NT2/D1 (cell line): ENCODE measurements at regions not wholly inside any gene's neighbourhood (a gene's known extent, or its start where the extent isn't known, plus 50 kb on each side); places are given as distances from the start of the nearest gene placed in this dataset.

Experiments
- SUZ12 ChIP-seq: IDR thresholded peaks from 2 replicates; pipeline ENCODE4 v1.6.1; 2011; ENCODE audit not compliant: insufficient read length, insufficient read depth; ENCODE audit errors: extremely low read depth
- YY1 ChIP-seq: IDR thresholded peaks from 2 replicates; pipeline ENCODE4 v1.6.1; 2011; ENCODE audit not compliant: insufficient read length, insufficient read depth
- ZNF274 ChIP-seq: IDR thresholded peaks from 2 replicates; pipeline ENCODE4 v1.6.1; 2011; ENCODE audit warnings: mild to moderate bottlenecking, low read depth, low read length

DNA sequence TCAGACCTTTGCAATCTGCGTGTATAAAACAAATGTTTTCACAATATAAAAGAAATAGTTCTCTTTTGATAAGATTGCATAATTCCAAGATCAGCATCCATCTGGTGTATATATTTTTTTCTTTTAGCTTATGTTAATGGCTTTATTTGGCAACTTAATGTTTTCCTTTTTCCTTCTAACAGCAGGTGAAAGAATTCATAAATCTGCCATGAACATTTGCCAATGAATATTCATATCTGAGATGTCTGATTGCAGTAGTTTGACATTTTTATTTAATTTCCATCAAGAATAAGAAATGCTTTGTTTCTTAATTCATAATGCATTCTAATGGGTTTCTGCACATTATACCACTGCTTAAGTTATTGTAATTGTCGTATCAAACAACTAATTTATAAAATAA, 184.4 kb upstream of the ROBO2 start:
- TF ChIP-seq ZNF274 = no peak
- no peak for TF ChIP-seq SUZ12
- no peak for TF ChIP-seq YY1
